RWPE1 (cell line): ENCODE measurements at regions not wholly inside any gene's neighbourhood (a gene's known extent, or its start where the extent isn't known, plus 50 kb on each side); places are given as distances from the start of the nearest gene placed in this dataset.
"Not testable (repeated sequence)": the region's sequence is repeated elsewhere in the genome, so short reads cannot be mapped to it uniquely, and the experiment has no call there.

Experiments
- CTCF ChIA-PET: fragments of 350-600 bp; sonication (Branson Sonifier 250); formaldehyde crosslinking; extraction: SDS; loops from one replicate; lab custom pipeline; 2021; lab: Yijun Ruan, JAX
- POLR2A ChIA-PET: fragments of 400-600 bp; formaldehyde crosslinking; extraction: SDS; loops from one replicate; lab custom pipeline; 2020; ENCODE audit warnings: antibody characterized with exemption; ENCODE audit not compliant: low non-redundant PET; lab: Yijun Ruan, JAX
- DNase-seq: peaks from one replicate; pipeline ENCODE4 v3.0.0; 2012; ENCODE audit warnings: low spot score
- H3K27ac ChIP-seq: fragments of 450-650 bp; 2 replicates; pipeline ENCODE4 v1.5.1; 2017
- CTCF ChIP-seq: fragments of 450-650 bp; conservative IDR thresholded peaks from 2 replicates; pipeline ENCODE4 v1.5.1; 2017; ENCODE audit warnings: low read depth, mild to moderate bottlenecking

GRCh38 chr7:48837266-48837665, 87.1 kb upstream of the CDC14C start:
- H3K27ac ChIP-seq: no peak overlapping the region
- TF ChIP-seq CTCF: no peak
- no peak for DNase-seq
- POLR2A ChIA-PET: no interaction called here
- CTCF ChIA-PET: no interaction called here

GRCh38 chr7:48839108-48839507, 85.2 kb upstream of the CDC14C start:
- no peak overlapping the region for H3K27ac ChIP-seq
- CTCF ChIA-PET: no interaction called here
- no peak for TF ChIP-seq CTCF
- POLR2A ChIA-PET: no interaction called here
- peak; percentile 52 for DNase-seq

- ChIA-PET POLR2A (no interaction called here), CTCF (no interaction called here)
- DNase-seq: no peak
- H3K27ac ChIP-seq: no peak overlapping the region
- TF ChIP-seq CTCF: no peak
Measured at GRCh38 chr7:48841739-48842138, 82.6 kb upstream of the CDC14C start.

GRCh38 chr7:48847917-48848316, 76.4 kb upstream of the CDC14C start:
- CTCF ChIA-PET: no interaction called here
- TF ChIP-seq CTCF: no peak
- POLR2A ChIA-PET: no interaction called here
- H3K27ac ChIP-seq: no peak overlapping the region
- DNase-seq: no peak

- CTCF ChIA-PET, H3K27ac ChIP-seq, POLR2A ChIA-PET, DNase-seq: not testable (repeated sequence)
Measured at GRCh38 chr7:48860447-48860846, 63.9 kb upstream of the CDC14C start.

- CTCF ChIA-PET: no interaction called here
- no peak for TF ChIP-seq CTCF
- no peak overlapping the region for H3K27ac ChIP-seq
- no peak for DNase-seq
- POLR2A ChIA-PET: no interaction called here
Measured at GRCh38 chr7:48868916-48869315, 55.4 kb upstream of the CDC14C start.

GRCh38 chr7:48872548-48872947, 51.8 kb upstream of the CDC14C start:
- H3K27ac ChIP-seq: no peak overlapping the region
- POLR2A ChIA-PET: no interaction called here
- CTCF ChIA-PET: interaction anchor here (0.6 kb wide), 1 partner anchor 421 kb away, joined by 4 read pairs; no protein-coding TSS in a partner anchor
- DNase-seq: no peak
- TF ChIP-seq CTCF: no peak
